Pulmonary artery endothelial cell (primary cell): ENCODE measurements at regions not wholly inside any gene's neighbourhood (a gene's known extent, or its start where the extent isn't known, plus 50 kb on each side); places are given as distances from the start of the nearest gene placed in this dataset.

Experiments
- DNase-seq: peaks from one replicate; pipeline ENCODE4 v3.0.0-alpha.2; 2011; ENCODE audit warnings: low read depth, low spot score

- no peak for DNase-seq
Measured at GRCh38 chr12:69061574-69061973, 128.6 kb upstream of the CPM start.

- DNase-seq, result no peak
Measured at GRCh38 chr12:69062621-69063237, 129.8 kb upstream of the CPM start.

GRCh38 chr12:69064734-69065443, 131.9 kb upstream of the CPM start:
- DNase-seq, result no peak

GRCh38 chr12:69065775-69066174, 132.8 kb upstream of the CPM start:
- DNase-seq, result no peak

DNA sequence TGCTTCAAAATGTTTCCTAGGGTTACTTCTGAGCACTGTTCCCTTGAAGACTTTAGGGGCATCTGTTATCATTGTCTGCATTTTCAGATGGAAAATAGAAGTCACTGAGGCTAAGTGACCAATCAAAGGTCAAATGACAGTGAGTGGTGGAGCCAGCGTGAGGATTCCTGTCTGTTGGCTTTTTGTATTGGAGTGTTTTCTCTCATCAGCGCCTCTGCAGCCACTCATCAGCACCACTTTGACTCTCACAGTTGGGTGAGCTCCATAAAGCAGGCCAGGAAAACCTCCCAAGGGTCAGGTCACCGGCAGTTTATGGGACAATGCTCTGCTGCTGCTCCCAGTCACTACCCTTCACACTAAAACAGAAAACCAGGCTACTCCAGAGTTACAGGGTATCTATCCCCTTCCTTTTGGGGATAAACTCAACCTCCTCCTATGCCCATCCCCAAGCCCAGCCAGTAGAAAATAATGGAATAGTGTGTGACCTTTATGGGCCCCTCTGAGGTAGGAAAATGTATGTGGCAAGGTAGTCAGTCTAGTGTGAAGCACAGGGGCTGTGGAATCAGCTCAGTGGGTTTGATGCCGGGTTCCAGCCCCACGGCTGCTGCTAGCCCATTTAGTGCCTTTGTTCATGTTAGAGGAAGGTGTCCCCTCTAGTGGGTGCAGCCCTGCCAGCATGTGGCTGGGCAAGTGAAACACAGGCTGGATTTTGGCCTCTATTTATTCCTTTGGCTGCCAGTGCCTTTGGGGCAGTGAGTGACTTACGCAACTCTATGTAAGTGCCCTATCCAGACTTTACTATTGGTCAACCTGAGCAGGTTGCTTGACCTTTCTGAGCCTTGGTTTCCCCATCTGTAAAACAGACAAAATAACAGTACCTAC, 133.8 kb upstream of the CPM start:
- no peak for DNase-seq

DNA sequence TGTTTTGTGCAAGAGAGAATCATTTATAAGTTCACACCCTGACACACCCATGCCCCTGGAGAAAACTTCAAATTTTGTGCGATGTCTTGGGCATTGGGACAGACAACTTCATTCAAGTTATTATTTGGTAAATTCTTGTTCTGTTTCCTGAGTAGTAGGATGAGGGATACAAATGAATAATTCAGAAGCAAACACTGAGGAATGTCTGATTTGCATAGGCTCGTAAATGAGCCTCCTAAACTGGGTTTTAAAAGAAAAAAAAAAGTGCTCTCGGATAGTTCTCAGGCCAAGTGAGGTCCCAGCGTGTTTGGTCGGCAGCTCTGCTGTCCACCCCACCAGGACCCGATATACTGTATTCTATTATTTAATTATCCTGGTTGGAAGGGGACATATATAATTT, 134.7 kb upstream of the CPM start:
- DNase-seq, result no peak

DNA sequence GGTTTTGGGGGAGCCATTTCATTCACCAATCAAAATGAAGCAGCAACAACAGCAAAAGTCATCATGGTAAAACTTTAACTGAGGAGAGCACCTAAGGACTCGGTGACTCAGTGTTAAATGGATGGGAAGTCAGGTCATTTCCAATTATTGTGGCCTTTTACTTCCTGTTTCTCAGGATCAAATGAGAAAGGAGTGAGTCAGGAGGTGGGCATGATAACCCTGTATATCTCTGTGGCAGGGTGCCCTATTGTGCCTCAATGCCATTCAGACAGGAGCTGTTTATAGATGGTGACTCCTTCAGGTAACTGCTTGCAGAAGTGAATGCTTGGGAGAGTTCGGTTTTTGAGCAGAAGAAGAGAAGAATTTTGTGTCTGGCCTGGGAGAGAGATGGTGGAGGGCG, 135.5 kb upstream of the CPM start:
- DNase-seq, result peak; percentile 29

GRCh38 chr12:69069479-69069878, 136.5 kb upstream of the CPM start:
- no peak for DNase-seq

- peak; percentile 24 for DNase-seq
Measured at GRCh38 chr12:69070319-69071090, 137.5 kb upstream of the CPM start.

DNA sequence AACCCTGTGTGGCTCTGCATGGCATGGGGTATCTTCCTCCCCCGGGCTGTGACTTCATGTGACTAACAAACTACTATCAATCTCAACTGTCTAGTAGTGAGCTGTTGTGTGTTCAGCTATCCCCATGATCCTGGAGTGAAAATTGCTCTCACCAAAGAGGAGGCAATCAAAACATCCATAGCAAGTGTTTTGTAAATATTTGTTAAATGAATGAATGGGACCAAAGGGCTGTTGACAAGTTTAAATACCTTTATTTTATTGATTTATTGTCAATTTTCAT, 138.1 kb upstream of the CPM start:
- no peak for DNase-seq

DNA sequence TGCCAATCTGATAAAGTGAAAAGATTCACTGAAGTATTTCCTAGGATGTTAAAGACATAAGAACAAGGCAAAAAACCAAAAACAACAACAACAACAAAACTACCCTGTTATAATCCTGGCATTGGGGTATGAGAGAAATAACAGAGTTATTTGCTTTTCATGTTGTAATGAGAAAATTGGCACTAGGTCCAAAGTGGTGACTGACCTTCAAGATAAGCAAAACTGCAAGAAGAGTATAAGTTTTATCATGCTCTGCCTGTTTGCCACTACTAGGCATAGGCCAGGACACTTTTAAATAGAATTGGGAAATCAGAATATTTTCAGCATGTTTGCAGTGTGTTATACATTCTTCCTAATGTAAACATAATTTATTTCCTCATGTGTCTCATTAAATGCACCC, 140.1 kb upstream of the CPM start:
- DNase-seq, result no peak

GRCh38 chr12:69074556-69075349, 141.8 kb upstream of the CPM start:
- no peak for DNase-seq

GRCh38 chr12:69083689-69084088, 150.7 kb upstream of the CPM start:
- no peak for DNase-seq

DNA sequence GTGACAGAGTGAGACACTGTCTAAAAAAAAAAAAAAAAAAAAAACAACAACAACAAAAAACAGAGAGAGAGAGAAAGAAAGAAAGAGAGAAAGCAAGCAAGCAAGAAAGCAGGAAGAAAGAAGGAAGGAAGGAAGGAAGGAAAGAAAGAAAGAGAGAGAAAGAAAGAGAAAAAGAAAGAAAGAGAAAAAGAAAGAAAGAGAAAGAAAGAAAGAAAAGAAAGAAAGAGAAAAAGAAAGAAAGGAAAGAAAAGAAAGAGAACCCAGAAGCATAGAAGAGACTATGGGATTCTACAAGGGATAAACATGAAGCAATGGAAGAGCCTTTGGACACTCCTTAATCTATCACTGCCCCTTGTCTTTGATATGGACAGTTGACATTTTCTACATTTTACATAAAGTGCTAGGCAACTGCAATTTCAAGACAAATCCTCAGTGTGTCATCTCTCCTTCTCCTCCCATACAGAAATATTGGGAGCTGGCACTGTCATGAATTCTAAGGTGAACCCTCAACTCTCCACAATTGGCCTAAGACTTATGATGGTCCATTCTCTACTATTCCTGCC, 151.9 kb upstream of the CPM start:
- DNase-seq, result no peak

- DNase-seq, result no peak
Measured at GRCh38 chr12:69085852-69086251, 152.9 kb upstream of the CPM start.

- no peak for DNase-seq
Measured at GRCh38 chr12:69087986-69088385, 151.4 kb upstream of the CPSF6 start.

GRCh38 chr12:69090722-69091121, 148.6 kb upstream of the CPSF6 start:
- DNase-seq, result no peak

DNA sequence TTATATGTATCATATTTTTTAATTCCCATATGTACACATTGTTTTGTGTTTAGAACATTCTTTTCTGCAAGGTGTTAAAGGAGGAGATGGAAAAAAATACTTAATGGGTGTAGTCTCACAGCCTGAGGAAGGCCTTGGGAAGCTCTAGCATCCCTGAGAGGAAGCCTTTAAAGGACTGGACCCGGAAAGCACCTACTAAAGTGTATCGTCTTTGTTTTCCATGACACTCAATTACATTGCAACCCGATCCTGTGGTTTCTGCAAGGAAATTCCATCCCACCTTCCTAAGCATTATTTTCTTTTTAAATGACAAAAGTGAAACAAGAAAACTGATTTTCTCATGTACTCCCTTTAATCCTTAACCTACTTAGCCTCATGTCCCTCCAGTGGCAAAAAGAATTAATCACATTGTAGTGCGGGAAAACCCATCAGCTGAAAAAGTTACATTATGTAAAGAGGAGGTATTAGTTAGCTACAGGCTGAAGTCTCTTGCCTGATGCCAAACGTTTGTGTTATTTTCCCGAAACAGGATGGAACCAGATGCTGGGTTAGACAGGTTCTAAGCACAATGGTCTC, 147.8 kb upstream of the CPSF6 start:
- DNase-seq, result no peak

GRCh38 chr12:69092137-69092536, 147.2 kb upstream of the CPSF6 start:
- DNase-seq, result no peak

GRCh38 chr12:69094606-69095216, 144.7 kb upstream of the CPSF6 start:
- no peak for DNase-seq
